HG03571 (cell line): ENCODE measurements at regions not wholly inside any gene's neighbourhood (a gene's known extent, or its start where the extent isn't known, plus 50 kb on each side); places are given as distances from the start of the nearest gene placed in this dataset.

ENCODE experiments used
- ATAC-seq: cut with Tn5 transposase; IDR thresholded peaks from one replicate; pipeline ENCODE4 v1.9.1; 2021; ENCODE audit not compliant: unreplicated experiment

- no peak for ATAC-seq
Observed at GRCh38 chr1:83596331-83596730, 402.6 kb downstream of the TTLL7 start.

- no peak for ATAC-seq
Observed at GRCh38 chr1:83593073-83593472, 405.9 kb downstream of the TTLL7 start.

DNA sequence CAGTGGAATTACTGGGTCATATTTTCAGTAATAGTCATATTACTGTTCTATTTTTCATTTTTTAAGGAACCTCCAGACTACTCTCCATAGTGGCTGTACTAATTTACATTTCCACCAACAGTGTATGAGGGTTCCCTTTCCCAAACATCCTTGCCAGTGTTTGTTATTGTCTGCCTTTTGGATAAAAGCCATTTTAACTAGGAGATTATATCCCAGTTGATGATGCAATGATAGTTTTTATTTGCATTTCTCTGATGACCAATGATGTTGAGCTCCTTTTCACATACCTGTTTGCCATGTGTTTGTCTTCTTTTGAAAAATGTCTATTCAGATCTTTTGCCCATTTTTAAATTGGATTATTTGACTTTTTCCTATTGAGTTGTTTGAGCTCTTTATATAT, 410.8 kb downstream of the TTLL7 start:
- no peak for ATAC-seq

DNA sequence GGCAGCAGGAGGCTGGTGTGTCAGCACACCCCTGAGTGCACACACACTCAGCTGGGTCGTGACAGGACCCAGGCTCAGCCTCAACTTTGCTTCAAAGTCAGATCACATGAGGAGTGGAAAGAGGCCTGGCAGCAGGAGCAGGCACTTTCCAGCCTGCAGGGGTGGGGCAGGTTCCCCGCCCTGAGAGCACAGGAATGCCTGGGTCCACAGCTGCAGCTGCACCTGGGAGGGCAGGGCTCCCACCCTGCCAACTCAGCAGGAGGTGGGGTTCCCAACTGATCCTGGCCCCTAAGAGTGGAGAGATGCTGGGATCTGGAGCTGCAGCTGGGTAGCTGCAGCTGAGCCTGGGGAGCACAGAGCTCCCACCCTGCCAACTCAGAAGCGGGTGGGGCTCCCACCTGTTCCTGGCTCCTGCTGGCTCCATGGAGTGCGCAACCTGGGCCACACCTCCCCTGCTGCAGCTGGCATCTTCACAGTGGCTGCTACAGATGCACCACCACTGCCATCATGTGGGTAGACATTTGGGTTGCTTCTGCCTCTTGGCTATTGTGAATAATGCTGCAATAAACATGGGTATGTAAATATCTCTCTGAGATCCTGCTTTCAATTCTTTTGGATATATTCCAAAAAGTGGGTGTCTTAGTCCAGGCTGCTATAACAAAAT, 415.4 kb downstream of the TTLL7 start:
- ATAC-seq: no peak

- ATAC-seq: no peak
Observed at GRCh38 chr1:83581747-83582146, 417.2 kb downstream of the TTLL7 start.

DNA sequence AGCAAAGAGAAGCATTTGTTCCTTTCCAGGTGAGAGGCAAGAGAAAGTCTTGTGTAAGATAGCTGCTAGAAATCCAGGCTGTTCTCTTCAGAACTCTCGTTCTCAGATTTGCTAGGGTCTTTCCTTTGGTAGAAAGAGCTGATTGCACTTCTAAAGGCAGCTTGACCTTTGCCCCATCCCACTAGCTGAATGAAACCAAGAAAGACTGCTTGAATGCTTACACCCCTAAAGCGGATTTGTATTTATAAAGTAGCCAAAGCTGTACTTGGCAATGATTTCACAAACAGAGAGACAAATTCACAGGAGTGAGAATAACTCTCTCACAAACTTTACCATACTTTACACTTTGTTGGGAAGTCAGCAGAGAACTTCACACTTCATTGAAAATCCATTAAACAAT, 424.1 kb downstream of the TTLL7 start:
- ATAC-seq: no peak

- ATAC-seq: no peak
Observed at GRCh38 chr1:83573776-83574175, 425.2 kb downstream of the TTLL7 start.

GRCh38 chr1:83571536-83571935, 427.4 kb downstream of the TTLL7 start:
- ATAC-seq: no peak

DNA sequence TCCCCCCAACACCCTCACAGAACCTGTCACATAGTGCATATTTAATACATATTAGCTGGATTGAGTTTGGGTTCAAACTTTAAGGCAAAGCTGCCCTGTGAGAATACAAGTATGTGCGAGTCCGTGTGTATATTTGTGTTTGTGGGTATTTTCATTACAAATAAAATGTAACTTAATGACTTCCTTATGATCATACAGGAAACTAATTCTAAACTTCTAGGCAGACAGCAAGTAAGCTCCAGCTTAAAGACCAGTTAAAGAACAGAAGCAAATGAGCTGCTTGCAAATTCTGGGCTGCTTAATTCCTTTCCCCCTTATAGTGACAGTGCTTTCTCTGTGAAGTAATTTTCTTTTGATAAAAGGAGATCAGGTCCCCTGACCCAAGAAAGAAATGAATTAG, 437.6 kb downstream of the TTLL7 start:
- no peak for ATAC-seq

DNA sequence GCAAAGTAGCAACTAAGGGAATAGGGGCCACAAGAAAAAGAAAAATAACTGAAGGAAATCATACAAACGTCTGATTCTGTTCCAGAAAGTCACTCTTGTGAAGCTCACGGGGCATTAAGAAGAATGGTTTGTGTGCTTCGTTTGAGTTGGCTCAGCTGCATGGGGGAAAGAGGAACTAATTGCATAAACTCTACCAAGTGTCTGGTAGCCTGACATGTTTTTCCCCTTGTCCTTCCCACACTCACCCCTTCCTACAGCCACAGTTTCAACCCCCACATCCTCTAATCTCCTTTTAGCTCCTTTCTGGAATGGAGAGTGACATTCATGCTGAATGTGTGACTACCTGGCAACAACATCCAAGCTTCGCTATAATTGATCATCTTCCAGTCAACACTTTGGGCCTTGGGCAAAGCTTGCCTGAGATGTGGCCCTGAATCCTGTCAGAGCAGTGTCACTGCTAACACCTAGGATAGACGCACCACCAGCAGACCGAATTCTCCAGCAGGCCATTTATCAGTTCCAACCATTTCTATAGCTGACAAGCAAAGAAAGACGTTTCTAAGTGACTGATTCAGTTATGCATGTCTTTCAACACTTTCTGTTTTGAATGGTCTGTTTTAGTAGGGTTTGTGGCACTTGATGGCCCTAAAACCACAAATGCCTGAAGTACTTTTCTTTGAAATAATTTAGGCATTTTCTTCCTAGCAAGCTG, 439.6 kb downstream of the TTLL7 start:
- no peak for ATAC-seq

DNA sequence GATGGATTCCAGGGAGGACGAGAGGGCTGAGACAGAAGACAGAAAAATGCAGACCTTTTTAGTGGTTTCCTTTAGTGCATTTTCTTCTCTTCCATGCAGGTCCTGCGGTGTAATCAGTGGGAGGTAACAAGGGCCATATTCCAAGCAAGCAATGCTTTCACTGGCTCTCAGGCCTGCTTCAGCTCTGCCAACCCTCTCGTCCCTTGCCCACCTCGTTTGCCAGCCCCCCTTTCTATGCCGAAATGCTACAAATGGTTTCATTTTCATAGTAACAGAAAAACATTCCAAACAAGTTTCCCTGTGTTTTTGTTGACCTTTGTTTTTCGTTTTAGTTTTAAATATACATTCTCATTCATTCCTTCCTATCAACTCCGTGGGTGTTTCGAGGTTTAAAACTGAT, 443.1 kb downstream of the TTLL7 start:
- no peak for ATAC-seq

DNA sequence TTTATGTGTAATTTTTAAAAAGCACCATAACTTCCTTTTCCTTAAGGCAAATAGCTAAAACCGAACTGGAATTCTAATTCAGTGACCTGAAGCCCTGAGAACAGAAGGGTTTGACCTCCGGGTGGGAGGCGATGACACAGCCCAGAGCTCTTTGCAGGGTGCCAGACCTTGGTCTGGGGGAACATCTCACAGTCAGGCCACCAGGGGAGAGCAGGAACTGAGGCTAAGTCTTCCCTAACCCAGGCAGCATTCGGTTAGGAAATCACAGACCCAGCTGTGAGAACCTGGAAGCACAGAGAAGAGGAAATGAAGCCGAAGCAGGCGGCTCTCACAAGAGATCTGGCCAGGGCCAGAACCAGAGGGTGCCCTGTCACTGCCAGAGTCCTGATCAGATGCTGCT, 444.8 kb downstream of the TTLL7 start:
- no peak for ATAC-seq

DNA sequence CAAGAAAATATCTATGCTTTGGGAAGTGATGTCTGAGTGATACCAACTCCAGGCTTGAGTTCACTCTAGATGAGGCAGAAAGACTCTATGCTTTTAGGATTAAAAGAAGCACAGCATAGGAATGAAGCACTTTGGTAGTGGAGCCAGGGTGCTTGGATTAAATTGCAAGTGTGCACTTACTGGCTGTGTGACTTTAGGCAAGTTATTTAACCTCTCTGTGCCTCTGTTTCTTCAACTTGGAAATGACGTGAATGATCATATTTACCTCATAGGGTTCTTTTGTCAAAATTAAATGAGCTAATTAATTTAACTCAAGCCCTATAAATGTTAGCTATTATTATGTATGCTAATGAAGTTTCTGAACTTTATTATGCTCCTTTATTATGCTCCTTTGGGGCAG, 446.1 kb downstream of the TTLL7 start:
- ATAC-seq: no peak

- no peak for ATAC-seq
Observed at GRCh38 chr1:83548311-83548710, 450.6 kb downstream of the TTLL7 start.

DNA sequence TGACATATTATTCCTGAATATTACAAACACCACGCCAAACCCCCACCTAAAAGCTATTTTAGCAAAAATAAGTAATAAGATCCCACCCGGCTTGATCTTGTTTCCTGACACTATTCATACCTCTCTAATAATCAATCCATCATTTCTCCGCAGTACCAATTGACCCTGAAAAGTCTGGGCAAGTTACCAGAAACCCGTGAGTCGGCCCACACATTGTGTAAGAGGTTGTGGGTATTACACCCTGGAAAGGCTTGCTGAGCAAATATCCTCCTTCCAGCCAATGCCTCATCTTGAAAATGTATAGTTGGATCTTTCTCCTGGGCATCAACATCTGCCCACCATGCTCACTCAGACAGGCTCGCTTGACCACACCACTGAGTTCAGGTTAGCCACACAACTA, 451.0 kb downstream of the TTLL7 start:
- no peak for ATAC-seq

DNA sequence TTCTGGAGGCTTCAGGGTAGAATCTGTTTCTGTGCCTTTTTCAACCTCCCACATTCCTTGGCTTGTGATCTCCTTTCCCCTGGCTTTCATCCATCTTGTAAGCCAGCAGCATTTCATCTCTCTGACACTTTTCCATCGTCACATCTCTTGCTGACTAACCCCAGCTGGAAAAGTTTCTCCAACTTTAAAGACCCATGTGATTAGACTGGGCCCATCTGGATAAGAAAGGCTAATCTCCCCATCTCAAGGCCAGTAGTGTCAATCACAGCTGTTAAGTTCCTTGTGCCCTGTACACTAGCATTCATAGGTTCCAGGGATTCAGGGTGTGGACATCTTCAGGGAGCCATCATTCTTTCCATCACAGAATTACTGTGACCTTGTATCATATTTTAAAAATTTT, 452.1 kb downstream of the TTLL7 start:
- ATAC-seq: no peak

DNA sequence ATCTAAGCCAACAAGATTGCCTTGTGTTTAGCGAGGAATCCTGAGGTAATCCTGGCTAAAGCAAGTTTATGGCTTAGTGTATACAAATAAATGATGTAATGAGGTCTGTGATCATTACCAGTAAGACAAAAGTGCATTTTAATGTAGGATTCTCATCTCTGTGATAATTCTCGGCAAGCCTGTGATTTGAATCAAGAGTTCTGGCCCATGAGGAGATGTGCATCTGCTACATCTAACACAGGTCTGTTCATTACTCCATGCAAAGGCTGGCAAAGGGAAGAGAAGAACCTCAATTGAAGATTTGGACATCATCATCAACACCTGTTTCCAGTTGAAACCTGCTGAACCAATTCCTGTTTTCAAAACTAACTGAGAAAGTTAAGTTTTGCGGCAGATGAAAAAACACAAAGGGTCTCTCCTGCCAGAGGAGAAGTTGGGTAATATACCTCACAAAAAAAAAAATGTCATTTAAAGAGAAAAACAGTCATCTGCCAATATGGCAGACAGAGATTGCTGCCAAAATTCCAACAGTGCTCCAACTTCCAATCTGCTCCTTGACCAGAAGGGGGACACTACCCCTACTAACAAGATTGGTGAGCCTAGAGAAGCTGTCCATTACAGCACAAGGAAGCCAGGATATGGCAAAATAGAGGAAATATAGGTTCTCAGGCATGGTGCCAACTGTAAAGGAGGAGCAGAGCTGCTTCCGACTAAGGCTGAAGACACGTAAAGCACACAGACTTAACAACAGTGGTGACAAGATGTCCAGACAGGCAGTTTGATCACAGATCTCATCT, 453.7 kb downstream of the TTLL7 start:
- no peak for ATAC-seq

GRCh38 chr1:83543222-83543973, 455.5 kb downstream of the TTLL7 start:
- no peak for ATAC-seq

DNA sequence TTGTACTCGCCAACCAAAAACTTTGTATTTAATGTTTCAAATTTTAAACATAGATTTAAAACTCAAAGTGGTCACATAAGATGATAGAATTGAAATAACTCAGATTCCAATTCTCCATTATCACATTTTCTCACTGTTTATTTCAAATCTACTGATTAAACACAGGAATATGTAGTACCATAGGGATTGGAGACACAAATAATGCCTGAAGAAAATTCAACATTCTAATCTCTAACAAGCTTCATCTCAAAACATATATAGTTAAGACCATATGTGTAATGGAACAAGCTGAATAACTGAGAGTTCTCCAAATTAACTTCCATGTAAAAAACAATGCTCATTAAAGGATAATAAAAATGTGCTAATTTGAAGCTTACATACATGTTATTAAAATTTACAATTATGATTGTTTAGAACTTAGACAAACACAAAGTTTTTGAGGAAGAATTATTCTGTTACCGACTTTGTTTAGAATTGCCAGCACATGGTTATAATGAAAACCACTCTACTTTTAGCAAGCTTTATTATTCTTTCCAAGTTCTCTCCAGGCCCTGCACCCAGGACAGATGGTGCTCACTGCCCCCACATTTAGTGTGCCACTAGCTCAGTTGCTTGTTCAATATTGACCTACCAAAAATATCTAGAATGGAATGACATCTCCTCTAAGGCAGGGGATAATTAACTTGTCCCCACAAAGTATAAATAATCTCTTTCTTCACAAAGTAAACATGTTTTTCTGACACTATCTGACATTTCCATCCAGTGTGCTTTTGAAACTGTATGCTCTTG, 467.2 kb downstream of the TTLL7 start:
- ATAC-seq: no peak

- no peak for ATAC-seq
Observed at GRCh38 chr1:83530506-83530905, 468.4 kb downstream of the TTLL7 start.

GRCh38 chr1:83527987-83528386, 470.9 kb downstream of the TTLL7 start:
- ATAC-seq: no peak
